LoVo (cell line): ENCODE measurements at regions not wholly inside any gene's neighbourhood (a gene's known extent, or its start where the extent isn't known, plus 50 kb on each side); places are given as distances from the start of the nearest gene placed in this dataset.

Experiments used
- DNase-seq: peaks from one replicate; pipeline ENCODE4 v3.0.0-alpha.2; 2016; ENCODE audit warnings: low spot score

DNA sequence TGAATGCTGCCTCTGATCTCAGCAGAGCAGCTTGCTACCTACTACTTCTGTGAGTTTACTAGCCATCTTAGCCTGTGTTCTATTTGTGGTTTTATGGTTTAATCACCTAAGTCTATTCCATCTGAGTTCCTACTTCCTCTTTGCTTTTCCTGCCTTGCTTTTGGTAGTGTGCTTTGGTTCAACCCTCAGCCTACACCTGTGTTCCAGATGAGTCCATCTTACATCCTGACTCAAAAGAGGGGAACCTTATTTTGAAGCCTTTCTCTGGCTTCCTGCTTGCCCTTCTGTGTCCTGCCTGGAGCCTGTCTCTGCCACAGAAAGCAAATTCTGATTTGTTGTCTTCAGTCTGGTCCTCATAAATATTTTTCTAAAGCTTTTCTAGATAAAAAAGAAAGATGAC is 530.3 kb upstream of the MEX3C start:
- DNase-seq: no peak

DNA sequence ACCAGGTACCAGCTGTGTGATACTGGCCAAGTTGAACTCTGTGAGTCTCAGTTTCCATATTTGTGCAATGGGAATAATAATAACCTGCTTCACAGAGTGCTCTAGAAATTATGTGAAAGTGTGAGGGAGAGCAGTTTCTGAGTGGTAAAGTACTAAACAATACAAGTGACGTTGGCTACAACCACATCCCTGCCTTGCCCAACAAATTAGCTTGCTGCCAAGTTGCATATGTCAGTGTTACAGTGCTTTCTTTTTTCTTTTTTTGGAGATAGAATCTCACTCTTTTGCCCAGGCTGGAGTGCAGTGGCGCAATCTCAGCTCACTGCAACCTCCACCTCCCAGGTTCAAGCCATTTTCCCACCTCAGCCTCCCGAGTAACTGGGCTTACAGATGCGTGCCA is 533.6 kb upstream of the MEX3C start:
- no peak for DNase-seq

- no peak for DNase-seq
These were observed 537.1 kb upstream of the MEX3C start for GRCh38 chr18:51734576-51734975.

DNA sequence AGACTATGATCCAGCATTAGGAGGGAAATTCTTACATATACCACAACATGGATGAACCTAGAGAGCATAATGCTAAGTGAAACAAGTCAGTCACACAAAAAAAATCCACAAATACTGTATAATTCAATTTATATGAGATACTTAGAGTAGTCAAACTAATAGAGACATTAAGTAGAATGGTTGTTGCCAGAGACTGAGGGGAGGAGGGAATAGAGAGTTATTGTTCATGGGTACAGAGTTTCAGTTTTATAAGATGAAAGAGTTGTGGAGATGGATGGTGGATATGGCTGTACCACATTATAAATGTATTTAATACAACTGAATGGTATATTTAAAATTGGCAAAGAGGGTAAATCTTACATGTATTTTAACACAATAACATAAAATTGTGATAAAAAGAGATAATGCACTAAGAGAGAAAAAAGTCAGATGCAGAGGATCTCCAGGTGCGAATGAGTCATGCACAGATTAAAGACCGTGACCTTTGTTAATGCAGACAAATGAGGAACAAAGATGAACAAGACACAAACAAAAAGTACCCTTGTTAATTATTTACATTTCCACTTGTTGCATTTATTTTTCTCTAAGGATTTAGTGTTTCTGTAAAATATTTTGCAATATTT is 541.7 kb upstream of the MEX3C start:
- DNase-seq: no peak

- no peak for DNase-seq
These were observed 554.4 kb upstream of the MEX3C start for GRCh38 chr18:51751901-51752300.

GRCh38 chr18:51753365-51754057 is 556.0 kb upstream of the MEX3C start:
- no peak for DNase-seq

DNA sequence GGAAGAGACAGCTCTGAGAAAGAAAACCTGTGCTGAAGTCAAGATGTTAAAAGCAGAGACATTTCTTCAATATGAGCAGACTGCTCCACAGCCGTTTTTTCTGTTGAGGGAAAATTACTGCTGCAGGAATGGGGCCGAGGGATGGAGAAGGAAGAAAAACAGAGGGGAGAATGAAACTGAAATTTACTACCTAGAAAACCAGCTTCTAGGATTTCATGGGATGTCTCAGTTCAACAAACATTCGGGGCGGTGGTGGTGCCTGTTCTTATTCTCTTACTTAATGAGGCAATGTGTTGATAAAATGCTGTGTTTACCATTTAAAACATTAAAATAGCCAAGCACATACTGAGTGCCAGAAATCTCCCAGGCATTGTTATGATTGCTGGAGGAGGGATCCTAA is 557.1 kb upstream of the MEX3C start:
- DNase-seq: no peak

- no peak for DNase-seq
These were observed 559.9 kb upstream of the MEX3C start for GRCh38 chr18:51757255-51757924.

DNA sequence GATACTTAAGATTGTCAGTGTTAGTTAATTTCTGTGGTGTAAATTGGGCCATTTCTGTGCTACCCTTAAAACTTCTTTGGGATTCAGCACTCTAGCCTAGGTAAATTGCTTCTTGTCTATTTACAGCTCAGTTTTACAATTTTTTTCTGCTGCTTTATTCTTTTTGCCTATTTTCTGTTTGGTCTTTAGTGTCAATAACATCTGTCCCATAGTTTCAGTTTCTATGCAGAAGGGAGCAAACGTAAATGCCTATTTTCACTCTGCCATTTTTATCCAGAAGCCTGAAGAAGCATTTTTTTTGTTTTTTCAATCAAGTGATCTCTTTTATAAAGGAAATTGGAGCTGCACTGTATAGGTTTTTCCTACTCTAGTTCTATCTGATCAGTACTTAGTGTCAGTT is 564.9 kb upstream of the MEX3C start:
- DNase-seq: no peak

- DNase-seq: no peak
These were observed 568.3 kb upstream of the MEX3C start for GRCh38 chr18:51765606-51766360.

GRCh38 chr18:51767293-51767692 is 569.8 kb upstream of the MEX3C start:
- no peak for DNase-seq

DNA sequence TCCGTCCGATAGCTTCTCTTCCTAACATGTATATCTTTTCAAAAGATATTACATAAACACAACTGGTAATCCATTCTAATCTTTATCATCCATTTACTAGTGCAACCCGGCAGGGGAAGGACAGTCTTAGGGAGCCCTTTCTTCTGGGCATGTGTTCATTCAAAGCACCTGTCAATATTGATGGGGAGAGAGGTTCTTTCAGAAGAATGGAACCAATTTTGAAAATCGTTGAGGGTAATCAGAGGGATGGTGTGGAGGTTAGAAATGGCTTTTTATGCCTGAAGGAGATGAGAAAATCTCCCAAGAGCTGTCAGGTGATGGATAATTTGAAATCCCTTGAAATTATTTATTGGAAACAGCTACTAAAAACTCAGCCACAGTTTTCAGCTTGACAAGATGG is 561.9 kb upstream of the DCC start:
- DNase-seq: no peak

GRCh38 chr18:51789871-51790270 is 550.1 kb upstream of the DCC start:
- no peak for DNase-seq

GRCh38 chr18:51801514-51801913 is 538.5 kb upstream of the DCC start:
- DNase-seq: no peak

GRCh38 chr18:51802569-51803428 is 537.2 kb upstream of the DCC start:
- DNase-seq: no peak

DNA sequence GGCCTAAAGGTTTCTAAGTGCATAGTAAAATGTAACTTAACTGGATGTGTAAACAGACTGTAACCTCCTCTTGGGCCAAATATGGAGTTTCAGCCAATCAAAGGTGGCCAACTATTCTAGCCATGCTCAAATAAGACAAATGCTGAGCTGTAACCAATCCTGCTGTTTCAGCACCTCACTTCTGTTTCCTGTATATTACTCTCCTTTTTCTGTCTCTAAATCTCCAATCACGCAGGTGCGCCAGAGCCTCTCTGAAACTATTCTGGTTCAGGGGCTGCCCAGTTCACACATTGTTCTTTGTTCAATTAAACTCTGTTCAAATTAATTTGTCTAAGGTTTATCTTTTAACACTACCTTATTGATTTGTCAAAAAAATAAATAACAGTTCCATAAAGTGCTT is 532.7 kb upstream of the DCC start:
- no peak for DNase-seq

- DNase-seq: no peak
These were observed 528.1 kb upstream of the DCC start for GRCh38 chr18:51811883-51812282.

DNA sequence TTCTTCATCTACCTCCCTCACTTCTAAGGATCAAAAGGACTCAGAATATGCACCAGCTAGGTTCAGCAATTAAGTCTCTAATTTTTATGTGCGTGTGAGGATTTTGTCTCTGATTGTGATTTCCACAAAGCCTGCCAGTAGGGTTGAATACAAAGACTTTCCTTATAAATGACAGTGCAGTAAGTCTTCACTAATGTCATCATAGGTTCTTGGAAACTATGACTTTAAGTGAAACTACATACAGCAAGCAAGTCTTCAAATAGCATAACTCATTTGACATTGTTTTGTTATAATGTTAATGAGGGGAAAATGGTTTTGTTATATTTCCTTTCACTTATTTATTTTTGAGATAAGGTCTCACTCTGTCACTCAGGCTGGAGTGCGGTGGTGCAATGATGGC is 526.3 kb upstream of the DCC start:
- no peak for DNase-seq

DNA sequence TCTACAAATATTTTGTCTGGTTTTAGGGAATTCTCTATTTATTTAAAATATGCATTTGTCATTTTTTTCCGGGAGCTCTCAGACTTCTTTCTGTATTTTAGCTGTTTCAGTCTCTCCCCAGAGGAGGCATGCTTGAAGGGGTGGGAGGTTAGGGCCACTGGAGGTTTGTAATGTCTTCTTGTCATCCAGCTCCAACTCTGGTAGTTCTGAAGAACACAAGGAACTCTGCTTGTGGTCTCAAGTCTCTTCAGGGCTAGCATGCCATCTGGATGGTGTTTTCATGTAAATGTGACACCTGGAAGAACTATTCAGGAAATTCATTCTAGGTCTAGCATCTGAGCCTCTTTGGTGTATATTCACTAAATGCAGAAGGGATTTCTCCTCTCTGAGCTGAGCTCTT is 518.4 kb upstream of the DCC start:
- DNase-seq: no peak

DNA sequence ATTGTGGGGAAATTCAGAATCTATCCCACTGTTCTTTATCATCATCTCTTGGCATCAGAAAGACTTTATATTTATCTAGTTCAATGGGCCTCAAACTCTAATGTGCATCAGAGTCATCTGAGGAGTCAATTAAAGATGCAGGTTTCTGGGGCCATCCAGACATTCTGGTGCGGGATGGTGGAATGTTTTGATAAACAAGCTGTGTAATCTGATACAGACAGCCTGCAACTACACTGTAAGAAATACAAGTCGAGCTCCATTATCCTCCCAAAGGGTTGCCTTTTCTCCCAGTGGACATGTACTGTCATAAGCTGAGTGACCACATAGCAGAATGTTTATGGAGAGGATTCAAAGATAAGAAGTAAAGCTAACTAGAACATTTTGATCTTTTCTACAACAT is 515.3 kb upstream of the DCC start:
- DNase-seq: no peak

DNA sequence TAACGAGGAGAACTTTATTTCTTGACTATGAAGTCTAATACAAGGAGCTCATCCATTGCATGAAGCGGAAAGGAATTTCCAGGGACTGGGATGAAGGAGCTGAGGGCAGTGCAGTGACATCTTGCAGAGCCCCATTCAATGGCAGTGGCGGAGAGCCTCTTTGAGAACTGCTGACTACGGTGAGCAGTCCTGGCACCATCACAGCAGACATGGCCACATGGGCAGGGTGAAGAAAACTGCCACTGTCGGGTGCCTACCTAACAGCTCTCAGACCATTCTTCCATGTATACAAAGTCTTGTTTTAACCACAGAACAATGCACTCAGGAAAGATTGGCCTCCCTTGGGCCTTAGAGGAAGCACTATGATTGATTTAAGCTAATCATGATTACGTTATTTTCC is 506.1 kb upstream of the DCC start:
- no peak for DNase-seq

DNA sequence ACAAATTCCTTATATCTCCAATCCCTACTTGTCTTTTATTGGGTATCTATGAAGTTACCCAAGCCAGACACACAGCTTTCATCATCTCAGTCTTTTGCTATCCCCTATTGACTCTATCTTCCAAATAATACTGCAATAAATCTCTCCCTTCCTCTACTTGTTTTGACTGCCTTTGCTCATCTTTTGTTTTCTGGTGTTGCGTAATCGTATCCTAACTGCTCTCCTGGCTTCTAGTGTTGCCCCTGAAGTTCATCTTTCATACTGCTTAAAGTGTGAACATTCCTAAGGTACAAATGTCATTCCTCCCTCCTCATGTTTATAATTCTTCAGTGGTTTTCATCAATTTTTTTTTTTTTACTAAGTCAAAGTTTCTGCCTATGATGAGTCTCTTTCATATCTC is 491.3 kb upstream of the DCC start:
- DNase-seq: no peak
